ENCODE measurements at regions not wholly inside any gene's neighbourhood (a gene's known extent, or its start where the extent isn't known, plus 50 kb on each side); places are given as distances from the start of the nearest gene placed in this dataset.

- Histone ChIP-seq H3K4me1 (ENCODE audit: insufficient read depth, low read length, severe bottlenecking) (no peaks in the 10 kb centered on the region), H3K9me2 (ENCODE audit: low read depth, low read length) (no peaks in the 10 kb centered on the region), H3K36me3 (ENCODE audit: insufficient read depth, low read length) (no peaks in the 10 kb centered on the region), H3K27ac (ENCODE audit: low read depth, low read length, poor library complexity, severe bottlenecking) (no peak overlapping the region), H3F3A (ENCODE audit: insufficient read depth, low read length) (no peaks in the 10 kb centered on the region), H2AFZ (ENCODE audit: low read length) (no peak overlapping the region), H3K9ac (ENCODE audit: low read length) (no peak overlapping the region), H3K9me3 (ENCODE audit: low read length) (no peaks in the 10 kb centered on the region), H3K27me3 (ENCODE audit: insufficient read depth, low read length) (0 out of 2 replicates have a peak, but pooled peaks cover 10% of the 10 kb centered on the region), H4K20me1 (ENCODE audit: insufficient read depth, low read length) (no peaks in the 10 kb centered on the region), H3K4me3 (ENCODE audit: low read depth, low read length, poor library complexity, severe bottlenecking) (no peak overlapping the region), H3K4me2 (ENCODE audit: low read length) (no peak overlapping the region), H3K79me2 (ENCODE audit: insufficient read depth, low read length) (no peaks in the 10 kb centered on the region)
- no peak for TF ChIP-seq EZH2 (IDR thresholded peaks at IDR 0.05; ENCODE audit: borderline replicate concordance, low read length)
- TF ChIP-seq CTCF (IDR thresholded peaks at IDR 0.05; ENCODE audit: low read length), result no peak
These were observed 105.9 kb upstream of the MLN start for GRCh38 chr6:33909737-33910136.

- Histone ChIP-seq H3K9me3 (ENCODE audit: low read length) (no peaks in the 10 kb centered on the region), H3K9me2 (ENCODE audit: low read depth, low read length) (no peaks in the 10 kb centered on the region), H3K79me2 (ENCODE audit: insufficient read depth, low read length) (no peaks in the 10 kb centered on the region), H3K9ac (ENCODE audit: low read length) (no peak overlapping the region), H3K4me3 (ENCODE audit: low read depth, low read length, poor library complexity, severe bottlenecking) (no peak overlapping the region), H2AFZ (ENCODE audit: low read length) (no peak overlapping the region), H3K27ac (ENCODE audit: low read depth, low read length, poor library complexity, severe bottlenecking) (no peak overlapping the region), H4K20me1 (ENCODE audit: insufficient read depth, low read length) (no peaks in the 10 kb centered on the region), H3K4me1 (ENCODE audit: insufficient read depth, low read length, severe bottlenecking) (no peaks in the 10 kb centered on the region), H3K27me3 (ENCODE audit: insufficient read depth, low read length) (0 out of 2 replicates have a peak, but pooled peaks cover 10% of the 10 kb centered on the region), H3F3A (ENCODE audit: insufficient read depth, low read length) (no peaks in the 10 kb centered on the region), H3K36me3 (ENCODE audit: insufficient read depth, low read length) (no peaks in the 10 kb centered on the region), H3K4me2 (ENCODE audit: low read length) (no peak overlapping the region)
- no peak for TF ChIP-seq CTCF (IDR thresholded peaks at IDR 0.05; ENCODE audit: low read length)
- TF ChIP-seq EZH2 (IDR thresholded peaks at IDR 0.05; ENCODE audit: borderline replicate concordance, low read length), result no peak
These were observed 104.2 kb upstream of the MLN start for GRCh38 chr6:33908025-33908424.

GRCh38 chr6:33907227-33907626 is 103.4 kb upstream of the MLN start:
- H3K27ac ChIP-seq (ENCODE audit: low read depth, low read length, poor library complexity, severe bottlenecking), result no peak overlapping the region
- H3F3A ChIP-seq (ENCODE audit: insufficient read depth, low read length), result no peaks in the 10 kb centered on the region
- no peaks in the 10 kb centered on the region for H3K9me2 ChIP-seq (ENCODE audit: low read depth, low read length)
- no peaks in the 10 kb centered on the region for H4K20me1 ChIP-seq (ENCODE audit: insufficient read depth, low read length)
- TF ChIP-seq CTCF (IDR thresholded peaks at IDR 0.05; ENCODE audit: low read length), result no peak
- no peak for TF ChIP-seq EZH2 (IDR thresholded peaks at IDR 0.05; ENCODE audit: borderline replicate concordance, low read length)
- no peaks in the 10 kb centered on the region for H3K4me1 ChIP-seq (ENCODE audit: insufficient read depth, low read length, severe bottlenecking)
- no peak overlapping the region for H2AFZ ChIP-seq (ENCODE audit: low read length)
- 0 out of 2 replicates have a peak, but pooled peaks cover 10% of the 10 kb centered on the region for H3K27me3 ChIP-seq (ENCODE audit: insufficient read depth, low read length)
- H3K4me3 ChIP-seq (ENCODE audit: low read depth, low read length, poor library complexity, severe bottlenecking), result no peak overlapping the region
- H3K79me2 ChIP-seq (ENCODE audit: insufficient read depth, low read length), result no peaks in the 10 kb centered on the region
- H3K4me2 ChIP-seq (ENCODE audit: low read length), result no peak overlapping the region
- no peaks in the 10 kb centered on the region for H3K9me3 ChIP-seq (ENCODE audit: low read length)
- H3K9ac ChIP-seq (ENCODE audit: low read length), result no peak overlapping the region
- no peaks in the 10 kb centered on the region for H3K36me3 ChIP-seq (ENCODE audit: insufficient read depth, low read length)

Measured in OCI-LY1 (cell line).